ENCODE measurements at regions not wholly inside any gene's neighbourhood (a gene's known extent, or its start where the extent isn't known, plus 50 kb on each side); places are given as distances from the start of the nearest gene placed in this dataset.
A peak's percentile ranks its signal among the peaks of the same experiment; 100 is the strongest.

DNA sequence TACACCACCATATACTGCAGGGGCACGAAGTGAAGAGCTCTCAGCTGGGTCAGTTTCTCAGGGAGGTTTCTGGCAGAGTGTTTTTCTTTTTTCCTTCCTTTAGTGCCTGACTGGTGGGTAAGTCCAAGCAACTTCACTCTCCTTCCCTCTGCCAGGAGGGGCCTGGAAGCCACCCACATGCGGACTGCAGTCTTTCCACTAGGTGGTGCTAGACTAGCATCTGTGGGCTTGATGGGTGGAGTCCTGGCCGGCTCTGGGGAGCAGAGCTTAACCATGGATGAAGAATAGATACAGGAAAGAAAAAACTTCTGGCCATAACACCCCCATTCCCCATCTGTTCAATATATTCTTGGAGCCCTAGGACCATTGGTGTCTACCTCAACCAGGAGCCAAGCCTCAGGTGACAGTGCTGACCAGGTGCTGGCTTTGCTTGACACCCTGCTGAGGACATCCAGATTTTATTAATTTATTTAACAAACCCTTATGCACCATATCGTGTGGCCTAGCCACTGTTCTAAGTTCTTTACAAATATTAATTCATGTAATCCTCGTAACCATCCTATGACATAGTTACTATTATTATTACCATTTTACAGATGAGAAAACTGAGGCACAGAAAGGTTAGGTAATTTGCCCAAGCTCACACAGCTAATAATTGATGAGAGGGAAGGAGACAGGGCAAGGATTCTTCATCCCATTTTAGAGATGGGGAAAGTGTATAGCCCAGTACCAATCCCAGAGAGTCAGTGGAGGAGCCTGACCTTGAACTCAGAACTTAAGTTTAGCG lies 126.7 kb upstream of the CSF3R start:
- TF ChIP-seq, protein P1, sequence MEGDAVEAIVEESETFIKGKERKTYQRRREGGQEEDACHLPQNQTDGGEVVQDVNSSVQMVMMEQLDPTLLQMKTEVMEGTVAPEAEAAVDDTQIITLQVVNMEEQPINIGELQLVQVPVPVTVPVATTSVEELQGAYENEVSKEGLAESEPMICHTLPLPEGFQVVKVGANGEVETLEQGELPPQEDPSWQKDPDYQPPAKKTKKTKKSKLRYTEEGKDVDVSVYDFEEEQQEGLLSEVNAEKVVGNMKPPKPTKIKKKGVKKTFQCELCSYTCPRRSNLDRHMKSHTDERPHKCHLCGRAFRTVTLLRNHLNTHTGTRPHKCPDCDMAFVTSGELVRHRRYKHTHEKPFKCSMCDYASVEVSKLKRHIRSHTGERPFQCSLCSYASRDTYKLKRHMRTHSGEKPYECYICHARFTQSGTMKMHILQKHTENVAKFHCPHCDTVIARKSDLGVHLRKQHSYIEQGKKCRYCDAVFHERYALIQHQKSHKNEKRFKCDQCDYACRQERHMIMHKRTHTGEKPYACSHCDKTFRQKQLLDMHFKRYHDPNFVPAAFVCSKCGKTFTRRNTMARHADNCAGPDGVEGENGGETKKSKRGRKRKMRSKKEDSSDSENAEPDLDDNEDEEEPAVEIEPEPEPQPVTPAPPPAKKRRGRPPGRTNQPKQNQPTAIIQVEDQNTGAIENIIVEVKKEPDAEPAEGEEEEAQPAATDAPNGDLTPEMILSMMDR (IDR thresholded peaks at IDR 0.05; ENCODE audit: extremely low read depth, missing control alignments): peak; percentile 72
- DNase-seq (ENCODE audit: low spot score): peak; percentile 73

DNA sequence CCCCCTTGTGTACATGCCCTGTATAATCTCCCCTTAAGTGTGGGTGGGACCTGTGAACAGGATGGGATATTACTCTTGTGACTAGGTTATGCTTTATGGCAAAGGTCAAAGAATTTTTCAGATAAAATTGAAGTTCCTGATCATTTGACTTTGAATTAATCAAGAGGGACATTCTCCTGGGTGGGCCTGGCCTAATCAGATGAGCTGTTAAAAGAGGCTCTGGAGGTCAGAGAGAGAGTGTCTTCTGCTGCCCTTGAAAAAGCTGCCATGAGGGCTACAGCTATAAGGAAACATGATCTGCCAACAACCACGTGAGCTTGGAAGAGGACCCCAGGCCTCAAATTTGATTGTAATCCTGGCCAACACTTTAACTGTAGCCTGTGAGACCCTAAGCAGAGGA lies 125.6 kb upstream of the CSF3R start:
- TF ChIP-seq, protein P1 (IDR thresholded peaks at IDR 0.05; ENCODE audit: extremely low read depth, missing control alignments): no peak
- DNase-seq (ENCODE audit: low spot score): no peak

DNA sequence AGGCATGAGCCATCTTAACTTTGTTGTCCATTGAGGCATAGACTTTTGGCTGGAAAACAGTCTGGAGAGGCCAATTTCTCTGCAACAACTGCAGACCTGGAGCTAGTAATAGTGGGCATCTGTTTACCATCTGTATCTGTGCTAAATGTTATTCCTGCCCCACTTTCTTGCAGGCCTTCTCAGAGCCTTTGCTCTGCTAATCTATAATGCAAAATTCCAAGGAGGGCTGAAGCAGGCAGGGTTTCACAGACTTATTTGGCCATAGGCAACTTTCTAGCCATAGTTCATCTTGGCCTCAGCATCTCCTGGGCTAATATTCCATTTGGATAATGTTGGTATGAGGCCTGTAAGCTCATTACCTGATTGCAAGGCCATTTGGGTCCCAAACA lies 124.5 kb upstream of the CSF3R start:
- TF ChIP-seq, protein P1 (IDR thresholded peaks at IDR 0.05; ENCODE audit: extremely low read depth, missing control alignments): no peak
- no peak for DNase-seq (ENCODE audit: low spot score)

DNA sequence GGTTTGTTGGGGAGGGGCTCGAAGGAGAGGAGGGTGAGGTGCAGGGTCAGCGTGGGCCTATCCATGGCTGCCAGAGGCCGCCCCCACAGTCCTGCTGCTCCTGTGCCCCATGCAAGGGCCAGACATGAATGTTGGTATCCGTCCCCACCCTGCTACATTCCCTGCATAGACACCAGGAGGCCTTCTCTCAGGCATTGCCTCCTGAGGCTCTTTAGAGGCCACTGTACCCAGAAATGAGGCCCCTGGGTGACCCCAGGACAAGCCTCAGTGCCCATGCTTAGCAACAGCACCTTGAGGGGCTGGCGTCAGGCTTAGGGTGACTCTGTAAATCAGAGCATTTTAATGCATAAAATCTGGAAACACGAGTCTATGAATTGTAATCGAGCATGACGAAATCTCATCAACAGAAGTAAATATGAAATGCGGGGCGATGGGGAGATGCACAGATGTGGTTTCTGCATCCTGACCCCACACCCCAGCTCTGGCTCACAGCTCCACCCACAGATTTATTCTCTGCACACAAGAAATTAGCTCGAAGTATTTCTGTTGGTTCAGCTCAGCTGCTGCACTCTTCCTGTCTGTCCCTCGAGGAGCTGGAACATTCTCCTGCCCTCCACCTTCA lies 124.0 kb upstream of the CSF3R start:
- TF ChIP-seq, protein P1 (IDR thresholded peaks at IDR 0.05; ENCODE audit: extremely low read depth, missing control alignments): no peak
- no peak for DNase-seq (ENCODE audit: low spot score)

DNA sequence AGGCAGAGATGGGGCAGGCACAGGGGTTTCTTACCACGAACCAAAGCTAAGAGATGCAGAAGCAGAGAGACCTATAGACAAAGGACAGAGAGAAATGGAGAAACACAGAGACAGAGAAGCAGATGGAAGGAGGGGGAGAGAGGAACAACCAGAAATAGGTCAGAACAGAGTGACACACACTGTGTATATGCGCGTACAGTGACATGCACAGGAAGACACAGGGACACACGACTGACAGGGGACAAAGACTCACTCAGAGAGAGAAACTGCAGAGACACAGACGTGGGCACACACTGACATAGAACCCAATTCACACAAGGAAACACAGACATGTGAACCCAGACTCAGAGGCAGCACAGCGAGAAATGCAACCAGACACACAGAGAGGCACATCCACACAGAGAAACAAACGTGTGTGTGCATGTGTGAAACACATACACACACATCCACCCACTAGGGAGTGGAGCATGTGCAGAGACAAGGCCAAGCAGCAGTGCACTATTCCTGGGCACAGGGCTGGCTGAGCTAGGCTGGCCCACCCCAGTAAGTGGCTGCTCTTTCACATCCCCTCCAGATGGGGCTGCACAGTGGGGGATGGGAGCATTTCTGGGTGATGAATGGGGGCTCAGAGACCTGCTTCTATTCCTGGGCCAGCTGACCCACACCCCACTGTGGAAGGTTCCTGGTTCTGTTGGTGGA lies 123.4 kb upstream of the CSF3R start:
- TF ChIP-seq, protein P1 (IDR thresholded peaks at IDR 0.05; ENCODE audit: extremely low read depth, missing control alignments): no peak
- DNase-seq (ENCODE audit: low spot score): no peak

DNA sequence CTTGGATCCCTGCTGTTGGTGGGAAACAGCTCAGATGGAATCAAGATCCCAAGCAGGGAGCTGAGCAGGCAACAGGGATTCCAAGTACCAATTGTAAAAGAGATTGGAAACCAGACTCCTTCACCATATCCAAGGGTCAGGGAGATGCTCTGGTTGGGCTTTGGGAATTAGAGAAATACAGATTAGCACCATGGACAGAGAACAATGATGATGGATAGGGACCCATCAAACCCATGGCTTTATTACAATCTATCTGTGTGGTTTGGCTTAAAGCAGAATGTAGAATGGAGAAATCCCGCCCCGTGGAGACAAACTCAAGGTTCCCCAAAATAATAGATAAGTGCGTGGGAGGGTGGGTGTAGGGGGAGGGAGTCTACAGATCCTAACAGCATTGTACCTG lies 120.7 kb upstream of the CSF3R start:
- DNase-seq (ENCODE audit: low spot score): no peak
- TF ChIP-seq, protein P1 (IDR thresholded peaks at IDR 0.05; ENCODE audit: extremely low read depth, missing control alignments): no peak

DNA sequence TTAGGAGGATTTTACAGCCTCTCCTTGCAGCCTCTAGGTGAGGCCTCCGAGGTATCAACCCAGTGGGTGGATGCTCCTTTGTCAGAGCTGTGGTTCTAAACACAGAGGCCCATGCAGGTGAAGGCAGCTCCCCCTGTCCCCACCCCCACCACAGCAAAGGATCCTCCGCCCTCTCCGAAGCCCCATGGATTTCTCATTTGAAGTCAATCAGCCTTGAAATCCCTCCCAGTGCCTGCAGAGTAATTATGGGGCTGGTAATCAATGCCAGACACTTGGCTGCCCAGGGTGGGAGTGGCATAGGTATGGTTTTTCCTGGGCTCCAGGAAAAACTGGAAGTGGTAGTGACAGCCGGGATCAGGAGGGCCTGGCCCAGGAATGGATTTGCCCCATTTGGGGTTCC lies 119.5 kb upstream of the CSF3R start:
- TF ChIP-seq, protein P1 (IDR thresholded peaks at IDR 0.05; ENCODE audit: extremely low read depth, missing control alignments): no peak
- no peak for DNase-seq (ENCODE audit: low spot score)

All from GM20000 (cell line).